HCT116 (cell line): ENCODE measurements at regions not wholly inside any gene's neighbourhood (a gene's known extent, or its start where the extent isn't known, plus 50 kb on each side); places are given as distances from the start of the nearest gene placed in this dataset.

Experiments
- CEBPB ChIP-seq: IDR thresholded peaks from 2 replicates; pipeline ENCODE4 v1.6.1; 2012; ENCODE audit warnings: low read depth
- EZH2 ChIP-seq: fragments of 200-600 bp; sonication (generic); IDR thresholded peaks from 2 replicates; pipeline ENCODE4 v1.6.1; 2017; ENCODE audit warnings: antibody characterized with exemption, mixed run types
- EZH2phosphoT487 ChIP-seq: fragments of 200-600 bp; IDR thresholded peaks from 2 replicates; pipeline ENCODE4 v1.6.1; 2018; ENCODE audit warnings: antibody characterized with exemption, borderline replicate concordance
- JUND ChIP-seq: IDR thresholded peaks from 2 replicates; pipeline ENCODE4 v1.6.1; 2012
- POLR2A ChIP-seq: IDR thresholded peaks from 2 replicates; pipeline ENCODE4 v1.7.0; 2011; ENCODE audit warnings: borderline replicate concordance; ENCODE audit not compliant: insufficient read depth, insufficient read length; ENCODE audit errors: extremely low read depth
- RAD21 ChIP-seq: IDR thresholded peaks from 2 replicates; pipeline ENCODE4 v1.6.1; 2012; ENCODE audit warnings: low read depth, mild to moderate bottlenecking
- SRF ChIP-seq: IDR thresholded peaks from 2 replicates; pipeline ENCODE4 v1.6.1; 2012; ENCODE audit warnings: low read depth
- TCF7L2 ChIP-seq: IDR thresholded peaks from 2 replicates; pipeline ENCODE4 v1.7.0; 2011; ENCODE audit warnings: borderline replicate concordance, inconsistent platforms; ENCODE audit not compliant: insufficient read depth, insufficient read length; ENCODE audit errors: extremely low read depth
- YY1 ChIP-seq: IDR thresholded peaks from 2 replicates; pipeline ENCODE4 v1.6.1; 2011; ENCODE audit warnings: low read length, low read depth, moderate library complexity, mild to moderate bottlenecking; ENCODE audit not compliant: insufficient replicate concordance; ENCODE audit errors: extremely low read depth
- TF ChIP-seq, protein P1 (sequence below): IDR thresholded peaks from 2 replicates; pipeline ENCODE4 v1.6.1; 2012; ENCODE audit warnings: low read depth
- TF ChIP-seq, protein P2 (sequence below), 3 experiments: fragments of 200-600 bp in 1 of 3; sonication (generic) in 1 of 3; IDR thresholded peaks in 2 of 3; conservative IDR thresholded peaks in 1 of 3; 2 replicates each; pipeline ENCODE4 v1.5.1; 2012 to 2017; ENCODE audit warnings: low read depth in 2 of 3, low read length in 2 of 3, antibody characterized with exemption in 1 of 3, borderline replicate concordance in 1 of 3, control low read depth in 1 of 3, mild to moderate bottlenecking in 1 of 3, mixed read lengths in 1 of 3, mixed run types in 1 of 3, moderate library complexity in 1 of 3; ENCODE audit not compliant: insufficient read depth in 1 of 3

DNA sequence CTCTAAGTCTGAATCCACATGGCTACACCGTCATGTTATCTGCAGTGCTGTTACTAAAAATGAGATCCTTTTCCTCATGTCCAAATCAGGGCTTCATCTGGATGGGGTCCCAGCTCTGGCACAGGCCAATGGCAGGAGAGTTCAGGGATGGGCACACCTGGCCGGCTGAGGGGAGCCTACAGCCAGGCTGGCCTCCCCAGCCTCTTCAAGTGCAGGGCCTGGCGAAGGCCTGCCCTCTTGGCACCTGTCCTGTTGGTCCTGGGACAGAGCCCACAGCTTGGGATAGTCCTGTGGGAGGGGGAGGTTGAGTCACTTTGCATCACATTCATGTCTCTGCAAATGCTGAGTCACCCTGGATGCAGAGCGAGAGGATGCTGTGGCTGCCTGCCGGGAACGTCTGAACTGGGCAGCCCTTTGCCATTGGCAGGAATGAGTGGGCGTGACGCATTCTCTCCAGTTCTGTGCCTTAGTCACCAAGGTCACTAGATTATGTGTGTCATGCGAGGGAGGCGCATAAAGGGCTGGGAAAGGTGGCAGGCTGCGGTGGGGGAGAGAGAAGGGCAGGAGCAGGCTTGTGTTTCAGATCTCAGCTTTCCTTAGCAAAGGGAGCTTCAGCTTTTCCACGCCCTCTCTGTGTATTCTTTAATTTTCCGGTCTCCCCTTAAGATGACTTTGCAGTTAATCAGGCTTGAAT is 223.2 kb upstream of the ECI2 start:
- no peak for TF ChIP-seq EZH2phosphoT487
- TF ChIP-seq, protein P1, sequence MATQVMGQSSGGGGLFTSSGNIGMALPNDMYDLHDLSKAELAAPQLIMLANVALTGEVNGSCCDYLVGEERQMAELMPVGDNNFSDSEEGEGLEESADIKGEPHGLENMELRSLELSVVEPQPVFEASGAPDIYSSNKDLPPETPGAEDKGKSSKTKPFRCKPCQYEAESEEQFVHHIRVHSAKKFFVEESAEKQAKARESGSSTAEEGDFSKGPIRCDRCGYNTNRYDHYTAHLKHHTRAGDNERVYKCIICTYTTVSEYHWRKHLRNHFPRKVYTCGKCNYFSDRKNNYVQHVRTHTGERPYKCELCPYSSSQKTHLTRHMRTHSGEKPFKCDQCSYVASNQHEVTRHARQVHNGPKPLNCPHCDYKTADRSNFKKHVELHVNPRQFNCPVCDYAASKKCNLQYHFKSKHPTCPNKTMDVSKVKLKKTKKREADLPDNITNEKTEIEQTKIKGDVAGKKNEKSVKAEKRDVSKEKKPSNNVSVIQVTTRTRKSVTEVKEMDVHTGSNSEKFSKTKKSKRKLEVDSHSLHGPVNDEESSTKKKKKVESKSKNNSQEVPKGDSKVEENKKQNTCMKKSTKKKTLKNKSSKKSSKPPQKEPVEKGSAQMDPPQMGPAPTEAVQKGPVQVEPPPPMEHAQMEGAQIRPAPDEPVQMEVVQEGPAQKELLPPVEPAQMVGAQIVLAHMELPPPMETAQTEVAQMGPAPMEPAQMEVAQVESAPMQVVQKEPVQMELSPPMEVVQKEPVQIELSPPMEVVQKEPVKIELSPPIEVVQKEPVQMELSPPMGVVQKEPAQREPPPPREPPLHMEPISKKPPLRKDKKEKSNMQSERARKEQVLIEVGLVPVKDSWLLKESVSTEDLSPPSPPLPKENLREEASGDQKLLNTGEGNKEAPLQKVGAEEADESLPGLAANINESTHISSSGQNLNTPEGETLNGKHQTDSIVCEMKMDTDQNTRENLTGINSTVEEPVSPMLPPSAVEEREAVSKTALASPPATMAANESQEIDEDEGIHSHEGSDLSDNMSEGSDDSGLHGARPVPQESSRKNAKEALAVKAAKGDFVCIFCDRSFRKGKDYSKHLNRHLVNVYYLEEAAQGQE, result no peak
- TF ChIP-seq JUND, result peak; percentile 99
- TF ChIP-seq, protein P2, sequence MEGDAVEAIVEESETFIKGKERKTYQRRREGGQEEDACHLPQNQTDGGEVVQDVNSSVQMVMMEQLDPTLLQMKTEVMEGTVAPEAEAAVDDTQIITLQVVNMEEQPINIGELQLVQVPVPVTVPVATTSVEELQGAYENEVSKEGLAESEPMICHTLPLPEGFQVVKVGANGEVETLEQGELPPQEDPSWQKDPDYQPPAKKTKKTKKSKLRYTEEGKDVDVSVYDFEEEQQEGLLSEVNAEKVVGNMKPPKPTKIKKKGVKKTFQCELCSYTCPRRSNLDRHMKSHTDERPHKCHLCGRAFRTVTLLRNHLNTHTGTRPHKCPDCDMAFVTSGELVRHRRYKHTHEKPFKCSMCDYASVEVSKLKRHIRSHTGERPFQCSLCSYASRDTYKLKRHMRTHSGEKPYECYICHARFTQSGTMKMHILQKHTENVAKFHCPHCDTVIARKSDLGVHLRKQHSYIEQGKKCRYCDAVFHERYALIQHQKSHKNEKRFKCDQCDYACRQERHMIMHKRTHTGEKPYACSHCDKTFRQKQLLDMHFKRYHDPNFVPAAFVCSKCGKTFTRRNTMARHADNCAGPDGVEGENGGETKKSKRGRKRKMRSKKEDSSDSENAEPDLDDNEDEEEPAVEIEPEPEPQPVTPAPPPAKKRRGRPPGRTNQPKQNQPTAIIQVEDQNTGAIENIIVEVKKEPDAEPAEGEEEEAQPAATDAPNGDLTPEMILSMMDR (IDR thresholded peaks at IDR 0.05 in 2 of 3, conservative IDR thresholded peaks at IDR 0.05 in 1 of 3; ENCODE audit: borderline replicate concordance in 1 of 3, insufficient read depth in 1 of 3, low read depth in 2 of 3, low read length in 2 of 3), result no peak
- peak; percentile 81 for TF ChIP-seq CEBPB
- TF ChIP-seq EZH2, result no peak
- peak; percentile 92 for TF ChIP-seq TCF7L2
- peak; percentile 36 for TF ChIP-seq RAD21
- peak; percentile 62 for TF ChIP-seq YY1
- TF ChIP-seq SRF, result peak; percentile 63
- no peak for TF ChIP-seq POLR2A
